Smooth muscle cell (in vitro differentiated cells): ENCODE measurements at regions not wholly inside any gene's neighbourhood (a gene's known extent, or its start where the extent isn't known, plus 50 kb on each side); places are given as distances from the start of the nearest gene placed in this dataset.

Experiments used
- DNase-seq: peaks from one replicate; lab custom pipeline; 2025; ENCODE audit not compliant: unreplicated experiment; lab: John Stamatoyannopoulos, UW
- H2AFZ ChIP-seq: fragments of 200-600 bp; sonication (generic); 2 replicates; pipeline ENCODE4 v1.6.0; 2016; ENCODE audit warnings: antibody characterized with exemption, low read depth, mild to moderate bottlenecking
- H3F3A ChIP-seq: fragments of 200-600 bp; sonication (generic); 2 replicates; pipeline ENCODE4 v1.6.0; 2017; ENCODE audit warnings: antibody characterized with exemption, low read depth
- H3K27ac ChIP-seq: fragments of 200-600 bp; sonication (generic); 2 replicates; pipeline ENCODE4 v1.5.1; 2016; ENCODE audit warnings: low read depth, mild to moderate bottlenecking
- H3K27me3 ChIP-seq: fragments of 200-600 bp; sonication (generic); 2 replicates; pipeline ENCODE4 v1.6.1; 2016; ENCODE audit warnings: low read depth, mild to moderate bottlenecking
- H3K36me3 ChIP-seq: fragments of 200-600 bp; sonication (generic); 2 replicates; pipeline ENCODE4 v1.5.1; 2016; ENCODE audit warnings: low read depth
- H3K4me1 ChIP-seq: fragments of 200-600 bp; sonication (generic); 2 replicates; pipeline ENCODE4 v1.5.1; 2016; ENCODE audit warnings: low read depth
- H3K4me2 ChIP-seq: fragments of 200-600 bp; sonication (generic); 2 replicates; pipeline ENCODE4 v1.6.0; 2016; ENCODE audit warnings: mild to moderate bottlenecking
- H3K4me3 ChIP-seq: fragments of 200-600 bp; sonication (generic); 2 replicates; pipeline ENCODE4 v1.5.1; 2016; ENCODE audit warnings: mild to moderate bottlenecking
- H3K79me2 ChIP-seq: fragments of 200-600 bp; sonication (generic); 2 replicates; pipeline ENCODE4 v1.6.0; 2016; ENCODE audit warnings: low read depth, mild to moderate bottlenecking
- H3K9ac ChIP-seq: fragments of 200-600 bp; sonication (generic); 2 replicates; pipeline ENCODE4 v1.6.0; 2016; ENCODE audit warnings: low read depth
- H3K9me3 ChIP-seq: fragments of 200-600 bp; sonication (generic); replicated peaks from 2 replicates; pipeline ENCODE4 v1.5.1; 2016; ENCODE audit warnings: low read depth
- H4K20me1 ChIP-seq: fragments of 200-600 bp; sonication (generic); 2 replicates; pipeline ENCODE4 v1.6.0; 2016; ENCODE audit warnings: low read depth
- CTCF ChIP-seq: fragments of 200-600 bp; sonication (generic); IDR thresholded peaks from 2 replicates; pipeline ENCODE4 v1.5.1; 2017; ENCODE audit warnings: borderline replicate concordance, mild to moderate bottlenecking, antibody characterized with exemption; ENCODE audit not compliant: insufficient read depth, poor library complexity, severe bottlenecking
- WGBS: methylation state at CpG from one replicate; pipeline ENCODE4 v1.1.7; 2016; ENCODE audit warnings: low lambda C conversion rate; 5-methylcytosine and 5-hydroxymethylcytosine counted together

- Histone ChIP-seq H3K9ac (no peak overlapping the region), H3F3A (peaks cover 6% of the 10 kb centered on the region), H3K36me3 (no peaks in the 10 kb centered on the region), H4K20me1 (no peaks in the 10 kb centered on the region), H3K27ac (no peak overlapping the region), H3K4me2 (no peak overlapping the region), H3K79me2 (no peaks in the 10 kb centered on the region), H3K4me1 (peaks cover 6% of the 10 kb centered on the region), H2AFZ (no peak overlapping the region), H3K4me3 (no peak overlapping the region), H3K27me3 (no peaks in the 10 kb centered on the region), H3K9me3 (no peaks in the 10 kb centered on the region)
- no peak for DNase-seq
- TF ChIP-seq CTCF, result no peak
- WGBS, result 88% methylated on average over 6 of the region's 6 CpGs
Observed at GRCh38 chr9:107928701-107929371, 439.3 kb upstream of the KLF4 start.

GRCh38 chr9:107927276-107927675 lies 437.7 kb upstream of the KLF4 start:
- Histone ChIP-seq H3F3A (no peaks in the 10 kb centered on the region), H3K4me2 (no peak overlapping the region), H3K9ac (no peak overlapping the region), H3K4me1 (peaks cover 6% of the 10 kb centered on the region), H3K27me3 (no peaks in the 10 kb centered on the region), H2AFZ (no peak overlapping the region), H3K36me3 (no peaks in the 10 kb centered on the region), H3K4me3 (no peak overlapping the region), H3K79me2 (no peaks in the 10 kb centered on the region), H3K9me3 (no peaks in the 10 kb centered on the region), H4K20me1 (no peaks in the 10 kb centered on the region), H3K27ac (no peak overlapping the region)
- no peak for DNase-seq
- TF ChIP-seq CTCF, result no peak
- WGBS, result 81% methylated on average over 4 of the region's 4 CpGs

GRCh38 chr9:107925749-107926297 lies 436.3 kb upstream of the KLF4 start:
- no peak for DNase-seq
- H3K9ac ChIP-seq, result no peak overlapping the region
- no peak overlapping the region for H3K4me3 ChIP-seq
- H3K9me3 ChIP-seq, result no peaks in the 10 kb centered on the region
- no peaks in the 10 kb centered on the region for H3K36me3 ChIP-seq
- WGBS, result 84% methylated on average over 5 of the region's 5 CpGs
- H3K27me3 ChIP-seq, result no peaks in the 10 kb centered on the region
- no peak for TF ChIP-seq CTCF
- H3K4me1 ChIP-seq, result peaks cover under 1% of the 10 kb centered on the region
- no peaks in the 10 kb centered on the region for H3K79me2 ChIP-seq
- H4K20me1 ChIP-seq, result no peaks in the 10 kb centered on the region
- no peak overlapping the region for H3K27ac ChIP-seq
- no peak overlapping the region for H3K4me2 ChIP-seq
- no peaks in the 10 kb centered on the region for H3F3A ChIP-seq
- H2AFZ ChIP-seq, result no peak overlapping the region

DNA sequence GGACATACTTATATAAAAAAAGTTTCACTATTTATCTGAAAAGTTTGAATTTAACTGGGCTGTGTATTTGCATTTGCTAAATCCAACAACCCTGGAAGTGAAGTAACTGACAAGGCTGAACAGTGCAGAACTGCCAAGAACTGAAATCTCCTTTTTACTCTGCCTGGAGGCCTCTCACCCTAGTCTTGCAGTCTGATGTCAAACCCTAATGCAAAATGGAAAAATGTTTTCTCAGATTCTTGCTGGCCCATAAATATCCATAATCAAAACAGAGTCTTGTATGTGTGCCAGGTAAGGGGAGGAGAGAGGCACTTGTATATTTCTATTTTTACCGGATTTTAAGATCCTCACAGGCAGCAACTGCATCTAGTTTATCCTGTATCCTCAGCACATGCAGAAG lies 432.7 kb upstream of the KLF4 start:
- no peak overlapping the region for H3K4me3 ChIP-seq
- no peaks in the 10 kb centered on the region for H4K20me1 ChIP-seq
- H3K27ac ChIP-seq, result no peak overlapping the region
- no peak overlapping the region for H3K9ac ChIP-seq
- no peak overlapping the region for H3K4me2 ChIP-seq
- no peak overlapping the region for H2AFZ ChIP-seq
- WGBS, result 95% methylated on average over 1 of the region's 1 CpG
- no peaks in the 10 kb centered on the region for H3K79me2 ChIP-seq
- no peaks in the 10 kb centered on the region for H3K4me1 ChIP-seq
- H3K27me3 ChIP-seq, result no peaks in the 10 kb centered on the region
- DNase-seq, result no peak
- no peaks in the 10 kb centered on the region for H3K36me3 ChIP-seq
- no peaks in the 10 kb centered on the region for H3K9me3 ChIP-seq
- no peaks in the 10 kb centered on the region for H3F3A ChIP-seq
- TF ChIP-seq CTCF, result no peak
